ENCODE measurements at regions not wholly inside any gene's neighbourhood (a gene's known extent, or its start where the extent isn't known, plus 50 kb on each side); places are given as distances from the start of the nearest gene placed in this dataset.

DNA sequence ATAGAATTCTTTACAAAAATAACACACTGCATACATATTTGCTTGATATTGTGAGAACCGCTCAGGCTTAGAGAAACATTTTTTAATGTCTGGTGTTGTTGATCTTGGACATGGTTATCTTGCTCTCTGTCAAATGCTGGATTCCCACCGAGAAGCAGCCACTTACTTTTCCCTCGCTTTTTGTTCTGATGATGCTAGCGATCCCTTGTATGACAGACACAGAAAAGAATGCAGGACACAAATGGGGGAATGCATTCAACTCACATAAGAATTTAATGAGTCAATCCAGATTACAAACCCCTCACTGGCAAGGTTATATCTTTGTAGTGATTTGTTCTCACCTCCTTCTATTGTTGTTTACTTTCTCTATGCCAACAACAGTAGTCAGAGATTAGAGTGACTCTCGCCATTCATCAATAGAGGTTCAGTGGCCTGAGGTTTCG is 76.8 kb upstream of the AKT3 start:
- Histone ChIP-seq H3K4me3 (replicated peaks; ENCODE audit: insufficient read depth, low read length) (no peak overlapping the region), H3K27me3 (ENCODE audit: insufficient read depth, poor library complexity, severe bottlenecking) (no peaks in the 10 kb centered on the region), H3K27ac (replicated peaks) (no peak overlapping the region)
- DNase-seq (ENCODE audit: low read depth in 1 of 2, low spot score in 1 of 2) = no peak
- TF ChIP-seq GABPA (IDR thresholded peaks at IDR 0.05; ENCODE audit: low read depth) (no peak), POLR2AphosphoS5 (IDR thresholded peaks at IDR 0.05; ENCODE audit: low read depth) (no peak), SPI1 (IDR thresholded peaks at IDR 0.05; ENCODE audit: borderline replicate concordance, low read depth) (no peak)
- TF ChIP-seq, protein P1, sequence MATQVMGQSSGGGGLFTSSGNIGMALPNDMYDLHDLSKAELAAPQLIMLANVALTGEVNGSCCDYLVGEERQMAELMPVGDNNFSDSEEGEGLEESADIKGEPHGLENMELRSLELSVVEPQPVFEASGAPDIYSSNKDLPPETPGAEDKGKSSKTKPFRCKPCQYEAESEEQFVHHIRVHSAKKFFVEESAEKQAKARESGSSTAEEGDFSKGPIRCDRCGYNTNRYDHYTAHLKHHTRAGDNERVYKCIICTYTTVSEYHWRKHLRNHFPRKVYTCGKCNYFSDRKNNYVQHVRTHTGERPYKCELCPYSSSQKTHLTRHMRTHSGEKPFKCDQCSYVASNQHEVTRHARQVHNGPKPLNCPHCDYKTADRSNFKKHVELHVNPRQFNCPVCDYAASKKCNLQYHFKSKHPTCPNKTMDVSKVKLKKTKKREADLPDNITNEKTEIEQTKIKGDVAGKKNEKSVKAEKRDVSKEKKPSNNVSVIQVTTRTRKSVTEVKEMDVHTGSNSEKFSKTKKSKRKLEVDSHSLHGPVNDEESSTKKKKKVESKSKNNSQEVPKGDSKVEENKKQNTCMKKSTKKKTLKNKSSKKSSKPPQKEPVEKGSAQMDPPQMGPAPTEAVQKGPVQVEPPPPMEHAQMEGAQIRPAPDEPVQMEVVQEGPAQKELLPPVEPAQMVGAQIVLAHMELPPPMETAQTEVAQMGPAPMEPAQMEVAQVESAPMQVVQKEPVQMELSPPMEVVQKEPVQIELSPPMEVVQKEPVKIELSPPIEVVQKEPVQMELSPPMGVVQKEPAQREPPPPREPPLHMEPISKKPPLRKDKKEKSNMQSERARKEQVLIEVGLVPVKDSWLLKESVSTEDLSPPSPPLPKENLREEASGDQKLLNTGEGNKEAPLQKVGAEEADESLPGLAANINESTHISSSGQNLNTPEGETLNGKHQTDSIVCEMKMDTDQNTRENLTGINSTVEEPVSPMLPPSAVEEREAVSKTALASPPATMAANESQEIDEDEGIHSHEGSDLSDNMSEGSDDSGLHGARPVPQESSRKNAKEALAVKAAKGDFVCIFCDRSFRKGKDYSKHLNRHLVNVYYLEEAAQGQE (IDR thresholded peaks at IDR 0.05; ENCODE audit: insufficient replicate concordance, low read depth) = no peak
- TF ChIP-seq, protein P2, sequence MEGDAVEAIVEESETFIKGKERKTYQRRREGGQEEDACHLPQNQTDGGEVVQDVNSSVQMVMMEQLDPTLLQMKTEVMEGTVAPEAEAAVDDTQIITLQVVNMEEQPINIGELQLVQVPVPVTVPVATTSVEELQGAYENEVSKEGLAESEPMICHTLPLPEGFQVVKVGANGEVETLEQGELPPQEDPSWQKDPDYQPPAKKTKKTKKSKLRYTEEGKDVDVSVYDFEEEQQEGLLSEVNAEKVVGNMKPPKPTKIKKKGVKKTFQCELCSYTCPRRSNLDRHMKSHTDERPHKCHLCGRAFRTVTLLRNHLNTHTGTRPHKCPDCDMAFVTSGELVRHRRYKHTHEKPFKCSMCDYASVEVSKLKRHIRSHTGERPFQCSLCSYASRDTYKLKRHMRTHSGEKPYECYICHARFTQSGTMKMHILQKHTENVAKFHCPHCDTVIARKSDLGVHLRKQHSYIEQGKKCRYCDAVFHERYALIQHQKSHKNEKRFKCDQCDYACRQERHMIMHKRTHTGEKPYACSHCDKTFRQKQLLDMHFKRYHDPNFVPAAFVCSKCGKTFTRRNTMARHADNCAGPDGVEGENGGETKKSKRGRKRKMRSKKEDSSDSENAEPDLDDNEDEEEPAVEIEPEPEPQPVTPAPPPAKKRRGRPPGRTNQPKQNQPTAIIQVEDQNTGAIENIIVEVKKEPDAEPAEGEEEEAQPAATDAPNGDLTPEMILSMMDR (IDR thresholded peaks at IDR 0.05; ENCODE audit: insufficient read depth, low read length) = no peak

DNA sequence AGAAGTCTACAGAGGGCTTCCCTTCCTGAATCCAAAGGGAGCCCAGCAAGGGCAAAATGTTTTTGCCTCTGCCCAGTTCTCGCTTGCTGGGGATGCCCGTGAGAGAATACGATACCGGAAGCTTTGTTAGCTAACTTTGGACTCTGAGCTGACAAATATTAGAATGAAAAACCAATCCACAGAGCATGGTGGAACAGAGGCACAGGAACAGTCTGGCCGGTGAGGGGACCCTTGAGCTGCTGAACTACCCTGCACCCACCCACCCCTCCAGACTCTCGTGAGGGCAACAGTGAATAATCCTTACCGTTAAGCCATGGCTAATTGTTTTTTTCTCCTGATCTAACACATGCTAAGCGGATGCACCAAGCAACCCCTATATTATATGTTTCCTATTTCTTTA is 76.3 kb upstream of the AKT3 start:
- Histone ChIP-seq H3K4me3 (replicated peaks; ENCODE audit: insufficient read depth, low read length) (no peak overlapping the region), H3K27me3 (ENCODE audit: insufficient read depth, poor library complexity, severe bottlenecking) (no peaks in the 10 kb centered on the region), H3K27ac (replicated peaks) (no peak overlapping the region)
- DNase-seq (ENCODE audit: low read depth in 1 of 2, low spot score in 1 of 2) = no peak
- TF ChIP-seq POLR2AphosphoS5 (IDR thresholded peaks at IDR 0.05; ENCODE audit: low read depth) = no peak
- TF ChIP-seq, protein P2 (IDR thresholded peaks at IDR 0.05; ENCODE audit: insufficient read depth, low read length) = no peak
- TF ChIP-seq GABPA (IDR thresholded peaks at IDR 0.05; ENCODE audit: low read depth) = no peak

DNA sequence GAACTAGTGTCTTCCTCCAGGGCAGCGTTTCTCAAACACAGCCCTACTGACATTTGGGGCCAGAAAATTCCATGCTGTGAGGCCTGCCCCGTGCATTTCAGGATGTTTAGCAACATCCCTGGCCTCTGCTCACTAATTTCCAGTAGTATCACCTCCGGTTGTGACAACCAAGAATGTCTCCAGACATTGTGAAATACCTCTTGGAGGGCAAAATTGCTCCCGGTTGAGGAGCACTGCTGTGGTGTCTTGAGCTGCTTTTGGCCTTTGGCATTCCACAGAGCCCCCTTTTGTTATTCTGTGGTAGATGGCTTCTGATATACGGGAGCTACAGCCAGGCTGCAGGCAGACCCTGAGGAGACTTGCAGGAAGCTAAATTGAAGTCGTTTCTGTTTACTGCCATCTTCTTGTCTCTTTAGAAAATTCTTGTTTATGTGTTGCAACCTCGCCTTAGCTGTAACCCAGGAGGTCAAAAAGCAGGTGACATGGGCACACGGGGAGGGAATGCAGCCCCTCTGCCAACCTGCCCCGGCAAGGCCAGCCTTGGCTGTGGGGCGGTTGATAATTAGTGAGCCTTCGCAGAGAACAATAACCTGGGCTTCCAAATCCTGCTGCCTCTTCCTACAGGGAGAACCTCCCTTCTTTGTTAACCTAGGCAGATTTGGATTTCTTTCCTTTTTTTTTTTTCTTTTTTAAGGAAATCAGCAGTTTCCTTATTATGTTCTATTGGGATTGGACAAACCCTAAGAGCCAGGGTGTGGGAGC is 74.7 kb upstream of the AKT3 start:
- no peak overlapping the region for H3K4me3 ChIP-seq (replicated peaks; ENCODE audit: insufficient read depth, low read length)
- H3K27me3 ChIP-seq (ENCODE audit: insufficient read depth, poor library complexity, severe bottlenecking) = peaks cover 2% of the 10 kb centered on the region
- TF ChIP-seq POLR2AphosphoS5 (IDR thresholded peaks at IDR 0.05; ENCODE audit: low read depth) (no peak), SPI1 (IDR thresholded peaks at IDR 0.05; ENCODE audit: borderline replicate concordance, low read depth) (no peak), GABPA (IDR thresholded peaks at IDR 0.05; ENCODE audit: low read depth) (no peak)
- TF ChIP-seq, protein P1 (IDR thresholded peaks at IDR 0.05; ENCODE audit: insufficient replicate concordance, low read depth) = no peak
- TF ChIP-seq, protein P2 (IDR thresholded peaks at IDR 0.05; ENCODE audit: insufficient read depth, low read length) = no peak
- peak in 1 of 2 experiments; percentile 11 for DNase-seq (ENCODE audit: low read depth in 1 of 2, low spot score in 1 of 2)
- H3K27ac ChIP-seq (replicated peaks) = no peak overlapping the region

All from HL-60 (cell line).